ENCODE measurements at regions not wholly inside any gene's neighbourhood (a gene's known extent, or its start where the extent isn't known, plus 50 kb on each side); places are given as distances from the start of the nearest gene placed in this dataset.
"Not testable (repeated sequence)": the region's sequence is repeated elsewhere in the genome, so short reads cannot be mapped to it uniquely, and the experiment has no call there.

DNA sequence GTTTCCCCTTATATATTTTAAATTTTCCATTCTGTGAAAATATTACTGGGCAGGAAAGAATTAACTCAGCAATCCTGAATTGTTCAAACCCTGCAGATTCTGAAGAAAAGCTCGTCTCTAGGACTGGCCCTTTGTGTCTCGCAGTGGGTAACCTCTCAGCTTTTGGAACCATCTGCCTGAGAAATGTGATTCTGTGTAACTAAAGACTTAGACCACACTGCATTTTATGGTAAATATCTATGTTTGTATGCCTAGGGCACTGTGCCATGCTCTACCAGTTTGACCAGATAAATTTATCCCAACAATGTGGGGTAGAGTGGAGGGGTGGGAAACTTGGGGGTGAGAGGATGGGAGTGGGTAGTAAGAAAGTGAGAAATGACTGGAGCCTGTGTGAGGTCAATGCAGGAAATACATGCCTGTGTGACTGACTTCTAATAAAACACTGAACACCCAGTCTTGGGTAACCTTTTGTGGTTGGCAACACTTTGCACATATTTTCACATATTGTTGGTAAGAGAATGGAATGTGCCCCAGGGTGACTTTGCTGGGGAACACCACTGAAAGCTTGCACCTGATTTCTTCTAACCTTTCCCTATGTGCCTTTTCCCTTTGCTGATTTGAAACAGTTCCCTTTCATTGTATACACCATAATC, 1181.9 kb downstream of the OLFM4 start:
- Mint-ChIP-seq H3K4me1 (no peaks in the 10 kb centered on the region), H3K36me3 (ENCODE audit: low read depth) (no peaks in the 10 kb centered on the region), H3K27me3 (no peaks in the 10 kb centered on the region), H3K9me3 (ENCODE audit: low read depth) (peaks cover 12% of the 10 kb centered on the region), H3K4me3 (no peak overlapping the region), H3K27ac (no peak overlapping the region)
- intact Hi-C loops (cut with DNase I, micrococcal nuclease), result no loop called here
- ATAC-seq (no peak), DNase-seq (no peak)
- ChIA-PET CTCF (interaction anchor here (0.6 kb wide), 1 partner anchor 428 kb away, joined by 3 read pairs; no protein-coding TSS in a partner anchor), POLR2A (no interaction called here)

DNA sequence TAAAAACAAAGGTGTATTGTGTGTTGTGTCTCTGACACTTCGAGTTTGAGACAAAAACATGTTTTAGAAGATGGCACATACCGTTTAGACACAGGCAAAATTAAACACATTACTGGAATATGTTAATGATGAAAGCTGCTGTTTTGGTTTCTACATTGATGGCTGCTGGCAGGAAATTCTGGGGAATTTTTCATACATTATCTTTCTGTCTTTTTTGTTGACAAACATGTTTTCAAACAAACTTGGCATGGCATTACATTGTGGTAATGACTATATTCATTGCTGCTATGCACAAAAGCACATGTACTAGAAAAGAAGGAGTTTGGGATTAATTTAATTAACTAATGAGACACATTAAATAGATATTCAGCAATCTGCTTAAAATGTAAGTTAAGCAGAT, 1187.6 kb downstream of the OLFM4 start:
- Mint-ChIP-seq H3K27ac (no peak overlapping the region), H3K27me3 (no peaks in the 10 kb centered on the region), H3K9me3 (ENCODE audit: low read depth) (peaks cover 12% of the 10 kb centered on the region), H3K4me3 (no peak overlapping the region), H3K36me3 (ENCODE audit: low read depth) (no peaks in the 10 kb centered on the region), H3K4me1 (no peaks in the 10 kb centered on the region)
- POLR2A ChIA-PET, result no interaction called here
- intact Hi-C loops (cut with DNase I, micrococcal nuclease), result no loop called here
- ATAC-seq (no peak), DNase-seq (no peak)
- CTCF ChIA-PET, result no interaction called here

DNA sequence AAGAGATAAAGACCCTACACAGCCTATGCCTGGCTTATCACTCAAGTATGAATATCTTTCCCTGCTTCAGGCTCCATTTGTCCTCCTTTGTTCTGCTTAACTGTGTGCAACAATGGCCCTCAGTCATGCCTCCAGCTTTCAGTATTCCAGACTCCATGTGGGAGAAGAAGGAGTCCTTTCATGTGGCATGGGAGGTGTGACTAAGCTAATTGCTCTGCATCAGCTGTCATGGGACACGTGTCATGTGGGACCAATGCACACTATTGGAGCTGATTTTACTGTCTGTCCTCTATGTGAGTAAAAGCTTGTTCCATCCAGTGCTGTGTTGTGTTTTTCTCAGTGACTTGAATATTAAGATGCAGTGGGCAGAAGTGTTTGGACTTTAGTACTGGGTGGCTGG, 1198.3 kb downstream of the OLFM4 start:
- Mint-ChIP-seq H3K4me1 (no peaks in the 10 kb centered on the region), H3K36me3 (ENCODE audit: low read depth) (no peaks in the 10 kb centered on the region), H3K27ac (no peak overlapping the region), H3K4me3 (no peak overlapping the region), H3K27me3 (no peaks in the 10 kb centered on the region), H3K9me3 (ENCODE audit: low read depth) (peaks cover 24% of the 10 kb centered on the region)
- ChIA-PET POLR2A (no interaction called here), CTCF (no interaction called here)
- intact Hi-C loops (cut with DNase I, micrococcal nuclease), result no loop called here
- ATAC-seq (no peak), DNase-seq (no peak)

DNA sequence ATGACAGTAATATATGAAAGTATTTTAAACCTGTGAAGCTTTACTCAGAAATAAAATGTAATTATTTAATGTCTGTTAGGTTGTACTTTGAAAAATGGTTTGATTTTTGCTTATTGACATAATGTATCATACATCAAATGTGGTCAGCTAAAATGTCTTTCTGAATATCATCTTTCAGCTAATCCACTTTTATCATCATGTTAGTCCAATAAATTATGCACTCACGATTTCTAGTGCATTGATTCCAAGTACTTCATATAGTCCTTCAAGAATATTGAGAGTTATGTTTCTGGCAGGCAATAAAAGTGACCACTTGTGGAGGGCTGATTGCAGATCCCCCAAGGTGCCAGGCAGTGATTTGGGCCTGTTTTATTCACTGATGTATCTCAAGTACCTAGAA, 1204.1 kb downstream of the OLFM4 start:
- Mint-ChIP-seq H3K27ac (no peak overlapping the region), H3K4me3 (no peak overlapping the region), H3K9me3 (ENCODE audit: low read depth) (peaks cover 14% of the 10 kb centered on the region), H3K4me1 (no peaks in the 10 kb centered on the region), H3K27me3 (no peaks in the 10 kb centered on the region), H3K36me3 (ENCODE audit: low read depth) (no peaks in the 10 kb centered on the region)
- intact Hi-C loops (cut with DNase I, micrococcal nuclease), result no loop called here
- no peak for ATAC-seq
- POLR2A ChIA-PET, result no interaction called here
- CTCF ChIA-PET, result no interaction called here
- DNase-seq, result no peak

DNA sequence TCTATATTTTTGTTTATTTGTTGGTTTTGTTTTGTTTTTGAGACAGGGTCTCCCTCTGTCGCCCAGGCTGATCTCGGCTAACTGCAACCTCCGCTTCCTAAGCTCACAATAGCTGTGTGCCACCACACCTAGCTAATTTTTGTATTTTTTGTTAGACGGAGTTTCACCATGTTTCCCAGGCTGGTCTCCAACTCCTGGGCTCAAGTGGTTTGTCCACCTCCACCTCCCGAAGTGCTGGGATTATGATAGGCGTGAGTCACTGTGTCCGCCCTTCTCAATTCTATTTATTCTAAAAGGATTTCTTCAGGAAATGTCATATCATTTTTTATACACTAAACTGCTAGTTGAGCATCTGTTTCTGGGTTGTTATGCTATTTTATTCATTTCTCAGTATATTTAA, 1206.0 kb downstream of the OLFM4 start:
- ChIA-PET POLR2A (no interaction called here), CTCF (no interaction called here)
- Mint-ChIP-seq H3K27me3 (no peaks in the 10 kb centered on the region), H3K9me3 (ENCODE audit: low read depth) (peaks cover 11% of the 10 kb centered on the region), H3K36me3 (ENCODE audit: low read depth) (no peaks in the 10 kb centered on the region), H3K4me3 (no peak overlapping the region), H3K27ac (no peak overlapping the region), H3K4me1 (no peaks in the 10 kb centered on the region)
- DNase-seq (no peak), ATAC-seq (no peak)
- intact Hi-C loops (cut with DNase I, micrococcal nuclease), result no loop called here

DNA sequence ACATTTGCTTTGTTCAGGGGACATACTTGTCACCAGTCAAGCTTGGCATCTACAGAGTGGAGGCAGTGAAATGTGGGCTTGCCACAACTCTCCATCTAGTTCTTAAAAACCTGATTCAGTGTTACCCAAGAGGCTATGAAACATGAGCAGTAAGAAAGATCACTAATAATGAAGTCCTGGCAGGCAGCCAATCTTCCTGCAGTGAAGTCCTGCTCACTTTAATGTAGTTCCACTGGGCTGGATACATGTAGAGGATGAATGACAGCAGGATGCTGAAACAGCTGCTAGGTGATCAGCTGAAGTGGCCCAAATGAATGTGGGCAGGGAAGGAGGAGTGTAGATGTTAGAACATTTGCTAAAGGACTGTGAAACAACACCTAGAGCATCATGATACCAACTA, 1213.1 kb downstream of the OLFM4 start:
- Mint-ChIP-seq H3K36me3 (ENCODE audit: low read depth) (no peaks in the 10 kb centered on the region), H3K27ac (no peak overlapping the region), H3K27me3 (no peaks in the 10 kb centered on the region), H3K9me3 (ENCODE audit: low read depth) (peaks cover 8% of the 10 kb centered on the region), H3K4me1 (no peaks in the 10 kb centered on the region), H3K4me3 (no peak overlapping the region)
- ATAC-seq (no peak), DNase-seq (no peak)
- CTCF ChIA-PET, result no interaction called here
- POLR2A ChIA-PET, result no interaction called here
- intact Hi-C loops (cut with DNase I, micrococcal nuclease), result no loop called here

DNA sequence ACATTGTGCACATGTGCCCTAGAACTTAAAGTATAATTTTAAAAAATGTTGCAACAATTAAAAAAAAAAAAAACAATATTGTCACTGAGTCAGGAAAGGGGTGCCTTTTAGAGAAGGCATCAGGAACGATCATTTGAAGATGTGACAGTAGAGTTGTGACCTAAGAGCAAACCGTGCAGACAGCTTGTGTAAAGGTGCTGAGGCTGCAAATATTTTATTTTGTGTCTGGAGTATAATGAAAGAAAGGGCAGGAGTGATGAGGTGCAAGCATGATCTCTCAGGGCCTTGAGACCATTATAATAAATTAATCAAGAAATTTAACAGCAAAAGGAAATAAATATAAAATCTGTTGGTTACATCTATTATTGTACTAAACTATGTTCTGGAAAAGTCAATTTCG, 1219.7 kb downstream of the OLFM4 start:
- POLR2A ChIA-PET, result no interaction called here
- ATAC-seq (no peak), DNase-seq (no peak)
- peaks cover 11% of the 10 kb centered on the region for H3K9me3 Mint-ChIP-seq (ENCODE audit: low read depth)
- CTCF ChIA-PET, result no interaction called here
- H3K4me1 Mint-ChIP-seq, result no peaks in the 10 kb centered on the region
- no peak overlapping the region for H3K27ac Mint-ChIP-seq
- H3K4me3 Mint-ChIP-seq, result no peak overlapping the region
- H3K36me3 Mint-ChIP-seq (ENCODE audit: low read depth), result no peaks in the 10 kb centered on the region
- intact Hi-C loops (cut with DNase I, micrococcal nuclease), result no loop called here
- H3K27me3 Mint-ChIP-seq, result no peaks in the 10 kb centered on the region

DNA sequence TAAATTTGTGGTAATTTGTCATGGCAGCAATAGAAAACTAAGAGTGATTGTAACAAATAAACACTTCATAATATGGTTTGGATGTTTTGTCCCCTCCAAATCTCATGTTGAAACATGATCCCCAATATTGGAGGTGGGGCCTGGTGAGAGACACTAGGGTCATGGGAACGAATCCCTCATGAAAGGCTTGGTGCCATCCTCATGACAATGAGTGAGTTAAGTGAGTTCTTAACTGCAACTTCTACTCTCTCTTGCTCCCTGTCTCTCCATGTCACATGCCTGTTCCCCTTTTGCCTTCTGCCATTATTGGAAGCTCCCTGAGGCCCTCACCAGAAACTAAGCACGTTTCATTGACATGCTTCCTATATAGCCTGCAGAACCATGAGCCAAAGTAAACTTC, 1233.2 kb downstream of the OLFM4 start:
- Mint-ChIP-seq H3K27ac (no peak overlapping the region), H3K4me1 (no peaks in the 10 kb centered on the region), H3K36me3 (ENCODE audit: low read depth) (no peaks in the 10 kb centered on the region), H3K4me3 (no peak overlapping the region), H3K27me3 (no peaks in the 10 kb centered on the region), H3K9me3 (ENCODE audit: low read depth) (peaks cover 4% of the 10 kb centered on the region)
- ChIA-PET POLR2A (no interaction called here), CTCF (no interaction called here)
- DNase-seq (no peak), ATAC-seq (no peak)
- intact Hi-C loops (cut with DNase I, micrococcal nuclease), result no loop called here

DNA sequence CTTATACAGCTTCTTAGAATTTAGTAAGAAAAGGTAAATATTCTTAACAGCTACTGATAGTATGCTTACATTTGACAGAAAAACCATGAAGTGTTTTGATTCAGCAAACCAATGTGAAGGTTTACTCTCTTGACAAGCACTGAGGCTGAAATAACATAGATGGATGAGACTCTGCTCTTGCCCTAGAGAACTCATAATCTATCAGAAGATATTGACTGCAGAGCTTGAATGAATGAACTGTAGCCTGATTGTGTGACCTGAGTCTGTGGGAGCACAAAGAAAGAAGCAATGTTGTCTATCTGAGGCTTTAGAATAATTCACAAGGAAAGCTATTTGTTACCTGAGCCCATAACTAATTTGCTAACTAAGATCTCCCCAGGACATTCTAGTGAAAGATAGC, 1235.3 kb downstream of the OLFM4 start:
- Mint-ChIP-seq H3K27me3 (no peaks in the 10 kb centered on the region), H3K9me3 (ENCODE audit: low read depth) (peaks cover 9% of the 10 kb centered on the region)

DNA sequence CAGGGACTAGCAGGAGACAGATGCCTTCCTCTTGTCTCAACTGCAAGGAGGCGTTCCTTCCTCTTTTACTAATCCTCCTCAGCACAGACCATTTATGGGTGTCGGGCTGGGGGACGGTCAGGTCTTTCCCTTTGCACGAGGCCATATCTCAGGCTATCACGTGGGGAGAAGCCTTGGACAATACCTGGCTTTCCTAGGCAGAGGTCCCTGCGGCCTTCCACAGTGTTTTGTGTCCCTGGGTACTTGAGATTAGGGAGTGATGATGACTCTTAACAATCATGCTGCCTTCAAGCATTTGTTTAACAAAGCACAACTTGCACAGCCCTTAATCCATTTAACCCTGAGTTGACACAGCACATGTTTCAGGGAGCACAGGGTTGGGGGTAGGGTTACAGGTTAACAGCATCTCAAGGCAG, 1238.6 kb downstream of the OLFM4 start:
- H3K4me3 Mint-ChIP-seq; H3K27me3 Mint-ChIP-seq; H3K4me1 Mint-ChIP-seq; intact Hi-C loops (cut with DNase I, micrococcal nuclease); CTCF ChIA-PET; POLR2A ChIA-PET; H3K36me3 Mint-ChIP-seq (ENCODE audit: low read depth); DNase-seq; ATAC-seq; H3K27ac Mint-ChIP-seq: not testable (repeated sequence)
- peaks cover 14% of the 10 kb centered on the region for H3K9me3 Mint-ChIP-seq (ENCODE audit: low read depth)

More for the DNA sequence above, 1235.3 kb downstream of the OLFM4 start:
- Mint-ChIP-seq H3K27ac (no peak overlapping the region), H3K4me1 (no peaks in the 10 kb centered on the region), H3K4me3 (no peak overlapping the region), H3K36me3 (ENCODE audit: low read depth) (no peaks in the 10 kb centered on the region)
- POLR2A ChIA-PET, result no interaction called here
- intact Hi-C loops (cut with DNase I, micrococcal nuclease), result no loop called here
- ATAC-seq (no peak), DNase-seq (no peak)
- CTCF ChIA-PET, result no interaction called here

DNA sequence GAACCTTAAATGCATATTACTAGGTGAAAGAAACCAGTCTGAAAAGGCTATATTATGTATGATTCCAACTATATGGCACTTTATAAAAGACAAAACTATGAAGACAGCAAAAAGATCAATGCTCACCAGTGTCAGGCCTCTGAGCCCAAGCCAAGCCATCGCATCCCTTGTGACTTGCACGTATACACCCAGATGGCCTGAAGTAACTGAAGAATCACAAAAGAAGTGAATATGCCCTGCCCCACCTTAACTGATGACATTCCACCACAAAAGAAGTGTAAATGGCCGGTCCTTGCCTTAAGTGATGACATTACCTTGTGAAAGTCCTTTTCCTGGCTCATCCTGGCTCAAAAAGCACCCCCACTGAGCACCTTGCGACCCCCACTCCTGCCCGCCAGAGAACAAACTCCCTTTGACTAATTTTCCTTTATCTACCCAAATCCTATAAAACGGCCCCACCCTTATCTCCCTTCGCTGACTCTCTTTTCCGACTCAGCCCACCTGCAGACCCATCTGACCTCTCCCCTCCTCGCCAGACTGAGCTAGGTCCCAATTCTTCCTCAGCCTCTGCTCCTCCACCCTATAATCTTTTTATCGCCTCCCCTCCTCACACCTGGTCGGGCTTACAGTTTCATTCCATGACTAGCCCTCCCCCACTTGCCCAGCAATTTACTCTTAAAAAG, 1239.5 kb downstream of the OLFM4 start:
- ATAC-seq; H3K4me1 Mint-ChIP-seq; H3K27ac Mint-ChIP-seq; H3K36me3 Mint-ChIP-seq (ENCODE audit: low read depth); CTCF ChIA-PET; DNase-seq; intact Hi-C loops (cut with DNase I, micrococcal nuclease); H3K4me3 Mint-ChIP-seq; POLR2A ChIA-PET; H3K27me3 Mint-ChIP-seq: not testable (repeated sequence)
- H3K9me3 Mint-ChIP-seq (ENCODE audit: low read depth), result peaks cover 14% of the 10 kb centered on the region

DNA sequence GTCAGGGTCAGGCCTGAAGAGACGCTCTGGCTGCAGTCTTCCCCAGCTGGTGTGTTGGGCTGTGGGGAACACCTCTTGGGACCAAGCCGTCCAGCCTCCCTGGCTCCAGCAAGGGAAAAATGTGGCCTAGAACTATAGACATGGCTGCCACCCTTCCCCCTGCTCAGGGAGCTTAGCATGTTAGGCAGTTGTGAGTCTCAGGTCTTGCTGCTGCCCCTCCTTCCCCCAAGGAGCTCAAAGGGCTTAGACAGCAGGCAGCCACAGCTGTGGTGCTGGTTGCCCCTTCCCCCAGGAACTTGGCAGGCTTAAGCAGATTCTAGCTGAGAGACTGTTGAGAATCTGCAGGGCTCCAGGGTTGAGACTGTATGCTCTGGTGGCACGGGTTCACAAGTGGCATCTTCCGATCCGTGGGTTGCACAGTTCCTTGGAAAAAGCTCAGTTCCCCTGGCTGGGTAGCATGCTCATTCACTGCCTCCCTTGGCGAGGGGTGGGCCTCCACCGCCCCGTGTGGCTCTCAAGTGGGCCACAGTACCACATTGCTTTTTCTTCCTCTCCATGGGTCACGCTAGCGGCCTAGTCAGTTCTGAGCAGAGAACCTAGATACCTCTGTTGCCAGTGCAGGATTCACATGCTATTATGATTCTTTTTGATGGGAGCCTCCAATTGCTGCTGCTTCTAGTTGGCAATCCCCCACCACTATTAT, 1258.6 kb downstream of the OLFM4 start:
- POLR2A ChIA-PET, result no interaction called here
- DNase-seq, result no peak
- no peak for ATAC-seq
- Mint-ChIP-seq H3K27ac (no peak overlapping the region), H3K4me3 (no peak overlapping the region), H3K36me3 (ENCODE audit: low read depth) (no peaks in the 10 kb centered on the region), H3K4me1 (no peaks in the 10 kb centered on the region), H3K27me3 (no peaks in the 10 kb centered on the region), H3K9me3 (ENCODE audit: low read depth) (peaks cover 31% of the 10 kb centered on the region)
- CTCF ChIA-PET, result no interaction called here
- intact Hi-C loops (cut with DNase I, micrococcal nuclease), result no loop called here
